Upper lobe of left lung (tissue), 6 donors: ENCODE measurements at regions not wholly inside any gene's neighbourhood (a gene's known extent, or its start where the extent isn't known, plus 50 kb on each side); places are given as distances from the start of the nearest gene placed in this dataset.
"Not testable (repeated sequence)": the region's sequence is repeated elsewhere in the genome, so short reads cannot be mapped to it uniquely, and the experiment has no call there.

Source experiments
- ATAC-seq, 2 donors: fragments of 200-7000 bp; cut with Tn5 transposase; one replicate each; pipeline ENCODE4 v1.9.1; 2022; ENCODE audit warnings: mild to moderate bottlenecking in 2 of 2, moderate library complexity in 2 of 2; ENCODE audit not compliant: low FRiP score in 2 of 2
- DNase-seq, 2 donors: peaks; one replicate each; pipeline ENCODE4 v3.0.0-alpha.2; 2019 to 2020
- H3K27ac ChIP-seq, 4 donors: fragments of 200-600 bp; sonication (generic); one replicate each; pipeline ENCODE4 v1.5.1; 2016 to 2019
- H3K27me3 ChIP-seq, 4 donors: fragments of 200-600 bp; sonication (generic); one replicate each; pipeline ENCODE4 v1.5.1; 2017 to 2019
- H3K36me3 ChIP-seq, 4 donors: fragments of 200-600 bp; sonication (generic); one replicate each; pipeline ENCODE4 v1.5.1; 2016 to 2019
- H3K4me1 ChIP-seq, 4 donors: fragments of 200-600 bp; sonication (generic); one replicate each; pipeline ENCODE4 v1.5.1; 2018 to 2019
- H3K4me3 ChIP-seq, 4 donors: fragments of 200-600 bp; sonication (generic); one replicate each; pipeline ENCODE4 v1.5.1; 2017 to 2019; ENCODE audit warnings: mild to moderate bottlenecking in 2 of 4, moderate library complexity in 1 of 4
- H3K9me3 ChIP-seq, 4 donors: fragments of 200-600 bp; sonication (generic); one replicate each; pipeline ENCODE4 v1.5.1; 2018 to 2019
- EP300 ChIP-seq, 4 donors: sonication (generic); formaldehyde crosslinking; IDR thresholded peaks; one replicate each; pipeline ENCODE4 v1.5.1; 2017; ENCODE audit warnings: antibody characterized with exemption in 4 of 4, control low read depth in 2 of 4
- POLR2A ChIP-seq, 4 donors: fragments of 450-650 bp; IDR thresholded peaks; one replicate each; pipeline ENCODE4 v1.5.1; 2016 to 2017; ENCODE audit warnings: antibody characterized with exemption in 4 of 4, mild to moderate bottlenecking in 2 of 4
- POLR2AphosphoS5 ChIP-seq, 2 donors: sonication (generic); formaldehyde crosslinking; IDR thresholded peaks; one replicate each; pipeline ENCODE4 v1.5.1; 2017; ENCODE audit warnings: antibody characterized with exemption in 2 of 2
- WGBS, 2 donors: methylation state at CpG; one replicate each; pipeline ENCODE4 v1.1.5; 2017 to 2018; 5-methylcytosine and 5-hydroxymethylcytosine counted together
- TF ChIP-seq, protein P1 (sequence below), 6 experiments: fragments of 450-650 bp in 4 of 6; fragments of 200-600 bp in 2 of 6; sonication (generic) in 2 of 6; IDR thresholded peaks; one replicate each; pipeline ENCODE4 v1.5.1; 2016 to 2019; ENCODE audit warnings: antibody characterized with exemption in 6 of 6
- donor health status: DM: no; HTN: no; CAD: no; lungs with moderate emphysema.
- donor health status: DM: no; HTN: yes; CAD: no; lungs with severe emphysema.

DNA sequence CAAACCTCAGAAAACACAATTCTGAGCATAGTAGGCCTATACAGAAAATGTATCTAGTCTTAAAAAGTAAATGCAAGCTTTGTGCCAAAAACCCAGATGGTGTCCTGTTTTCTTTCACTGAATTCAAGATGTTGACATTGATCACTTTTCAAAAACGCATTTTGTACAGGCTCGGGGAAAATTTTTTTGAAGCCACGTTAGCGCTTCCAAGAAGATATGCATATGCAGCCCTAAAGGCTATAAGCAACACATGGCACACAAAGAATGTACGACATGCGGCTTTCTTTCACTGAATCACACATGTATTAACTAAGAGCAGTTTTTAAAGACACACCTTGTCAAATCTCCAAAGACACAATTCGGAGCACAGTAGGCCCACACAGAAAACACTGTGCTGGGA is 115.4 kb downstream of the MRPL57 start:
- 87 to 89% methylated on average over 7 of the region's 7 CpGs for WGBS, 2 donors

DNA sequence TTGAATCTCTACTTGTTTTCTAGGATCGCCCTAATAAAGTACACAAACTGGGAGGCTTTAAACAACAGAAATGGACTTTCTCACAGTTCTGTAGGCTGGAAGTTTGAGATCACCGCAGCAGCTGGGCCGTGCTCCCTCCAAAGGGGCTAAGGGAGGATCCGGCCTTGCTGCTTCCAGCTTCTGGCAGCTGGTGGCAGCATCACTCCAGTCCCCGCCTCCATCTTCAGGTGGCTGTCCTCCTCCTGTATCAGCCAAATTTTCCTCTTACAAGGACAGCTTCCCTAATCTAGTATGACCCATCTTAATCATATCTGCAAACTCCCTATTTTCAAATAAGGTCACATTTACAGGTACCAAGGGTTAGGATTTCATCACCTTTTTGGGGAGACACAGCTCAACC is 120.5 kb downstream of the MRPL57 start:
- WGBS, 2 donors = 22 to 29% methylated on average over 5 of the region's 5 CpGs
- TF ChIP-seq, protein P1, sequence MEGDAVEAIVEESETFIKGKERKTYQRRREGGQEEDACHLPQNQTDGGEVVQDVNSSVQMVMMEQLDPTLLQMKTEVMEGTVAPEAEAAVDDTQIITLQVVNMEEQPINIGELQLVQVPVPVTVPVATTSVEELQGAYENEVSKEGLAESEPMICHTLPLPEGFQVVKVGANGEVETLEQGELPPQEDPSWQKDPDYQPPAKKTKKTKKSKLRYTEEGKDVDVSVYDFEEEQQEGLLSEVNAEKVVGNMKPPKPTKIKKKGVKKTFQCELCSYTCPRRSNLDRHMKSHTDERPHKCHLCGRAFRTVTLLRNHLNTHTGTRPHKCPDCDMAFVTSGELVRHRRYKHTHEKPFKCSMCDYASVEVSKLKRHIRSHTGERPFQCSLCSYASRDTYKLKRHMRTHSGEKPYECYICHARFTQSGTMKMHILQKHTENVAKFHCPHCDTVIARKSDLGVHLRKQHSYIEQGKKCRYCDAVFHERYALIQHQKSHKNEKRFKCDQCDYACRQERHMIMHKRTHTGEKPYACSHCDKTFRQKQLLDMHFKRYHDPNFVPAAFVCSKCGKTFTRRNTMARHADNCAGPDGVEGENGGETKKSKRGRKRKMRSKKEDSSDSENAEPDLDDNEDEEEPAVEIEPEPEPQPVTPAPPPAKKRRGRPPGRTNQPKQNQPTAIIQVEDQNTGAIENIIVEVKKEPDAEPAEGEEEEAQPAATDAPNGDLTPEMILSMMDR (IDR thresholded peaks at IDR 0.05) = peak in 3 of 6 experiments; percentile 26 to 64 (median 44)
- DNase-seq = peak in 1 of 2 donors; percentile 58
- not testable (repeated sequence) for H3K9me3 ChIP-seq, H3K36me3 ChIP-seq, H3K27me3 ChIP-seq, H3K4me3 ChIP-seq
- H3K4me1 ChIP-seq = peaks cover 13 to 24% (median 19%) of the 10 kb centered on the region in 4 donors
- peak; percentile 55 to 65 for ATAC-seq
- peak overlapping the region in 3 of 4 donors; percentile 67 to 77 (median 76) for H3K27ac ChIP-seq

More for the DNA sequence above, 115.4 kb downstream of the MRPL57 start:
- DNase-seq (no peak), ATAC-seq (no peak)
- Histone ChIP-seq H3K36me3 (no peaks in the 10 kb centered on the region), H3K27ac (no peak overlapping the region), H3K4me1 (peaks cover 0 to 3% (median 2%) of the 10 kb centered on the region in 4 donors), H3K4me3 (no peak overlapping the region), H3K9me3 (no peaks in the 10 kb centered on the region), H3K27me3 (no peaks in the 10 kb centered on the region)
- TF ChIP-seq, protein P1 (IDR thresholded peaks at IDR 0.05) = no peak
- TF ChIP-seq POLR2A (IDR thresholded peaks at IDR 0.05) (no peak), POLR2AphosphoS5 (IDR thresholded peaks at IDR 0.05) (no peak), EP300 (IDR thresholded peaks at IDR 0.05) (no peak)

DNA sequence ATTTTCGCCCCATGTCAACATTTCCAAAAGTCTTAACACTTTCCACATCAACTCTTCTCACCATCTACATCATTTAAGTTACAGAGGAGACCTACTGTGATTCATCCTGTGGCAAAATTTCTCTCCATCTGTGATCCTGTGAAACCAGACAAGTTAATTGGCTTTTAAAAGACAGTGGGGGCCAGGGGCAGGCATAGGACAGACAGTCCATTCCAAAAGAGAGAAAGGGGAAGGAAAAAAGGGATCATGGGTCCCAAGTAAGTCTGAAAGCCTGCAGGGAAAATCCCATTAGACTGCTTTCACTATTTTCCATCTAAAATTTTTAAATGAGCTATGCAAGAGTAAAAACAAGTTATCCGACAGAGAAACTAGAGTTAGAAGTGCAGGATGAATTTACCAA is 121.0 kb downstream of the MRPL57 start:
- Histone ChIP-seq H3K27me3 (no peaks in the 10 kb centered on the region), H3K36me3 (no peaks in the 10 kb centered on the region), H3K27ac (peak overlapping the region; percentile 67 to 77 (median 74)), H3K4me3 (peak overlapping the region in 3 of 4 donors; percentile 76 to 100 (median 90)), H3K4me1 (peaks cover 13 to 24% (median 19%) of the 10 kb centered on the region in 4 donors), H3K9me3 (no peaks in the 10 kb centered on the region)
- DNase-seq (no peak), ATAC-seq (no peak)
- TF ChIP-seq EP300 (IDR thresholded peaks at IDR 0.05) = no peak
- TF ChIP-seq, protein P1 (IDR thresholded peaks at IDR 0.05) = no peak
- no peak for TF ChIP-seq POLR2AphosphoS5 (IDR thresholded peaks at IDR 0.05)
- TF ChIP-seq POLR2A (IDR thresholded peaks at IDR 0.05) = no peak
- WGBS, 2 donors = 74% methylated on average over 2 of the region's 2 CpGs

DNA sequence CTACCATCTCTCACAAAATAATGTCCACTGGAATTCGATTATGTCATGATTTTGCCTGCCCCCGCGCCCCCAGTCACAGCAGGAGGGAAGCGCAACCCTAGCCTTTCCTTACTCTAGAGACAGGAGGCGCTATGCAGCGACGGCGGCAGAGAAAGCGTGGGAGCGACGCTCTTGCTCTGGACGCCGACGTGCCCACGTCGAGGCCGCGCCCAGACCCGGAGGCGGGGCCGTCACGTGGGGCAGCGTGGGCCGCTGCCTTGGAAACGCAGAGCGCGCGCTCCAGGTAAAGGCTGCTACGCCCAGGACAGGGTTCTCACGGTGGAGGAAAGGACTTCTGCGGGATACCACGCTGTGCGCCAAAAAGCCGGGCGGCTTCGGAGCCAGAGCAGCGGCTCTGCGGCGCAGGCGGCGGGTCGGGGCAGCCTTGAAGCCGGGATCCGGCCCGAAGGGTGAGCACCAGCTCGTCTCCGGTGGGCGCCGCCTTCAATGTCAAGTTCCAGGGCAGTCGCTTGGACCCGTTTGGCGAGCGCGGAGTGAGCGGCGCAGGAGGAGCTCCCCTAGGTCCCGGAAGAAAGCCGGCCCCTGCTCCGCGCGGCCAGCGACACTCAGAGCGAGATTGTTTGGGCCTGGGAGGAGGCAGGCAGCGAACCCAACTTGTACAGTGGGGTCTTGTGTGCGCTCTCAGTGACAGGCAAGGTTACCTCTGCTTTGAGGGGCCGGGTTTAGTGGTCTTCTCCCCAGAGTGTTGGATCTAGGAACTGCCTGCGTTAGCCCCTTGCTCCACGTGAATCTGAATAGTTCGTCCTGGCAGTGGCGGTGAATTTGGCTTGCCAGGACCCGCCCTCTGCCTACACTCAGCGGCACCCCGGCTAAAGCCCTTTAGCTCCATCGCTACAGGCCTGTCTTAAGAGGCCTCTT is 121.7 kb downstream of the MRPL57 start:
- 0 to 1% methylated on average over 11 to 51 of the region's 74 CpGs for WGBS, 2 donors
- Histone ChIP-seq H3K9me3 (no peaks in the 10 kb centered on the region), H3K27ac (peak overlapping the region; percentile 67 to 77 (median 74))

More for the DNA sequence above, 121.7 kb downstream of the MRPL57 start:
- TF ChIP-seq POLR2A (IDR thresholded peaks at IDR 0.05) = peak in 2 of 4 donors; percentile 35 to 61
- peak; percentile 49 to 86 for TF ChIP-seq POLR2AphosphoS5 (IDR thresholded peaks at IDR 0.05)
- peak in 1 of 4 donors; percentile 23 for TF ChIP-seq EP300 (IDR thresholded peaks at IDR 0.05)
- TF ChIP-seq, protein P1 (IDR thresholded peaks at IDR 0.05) = peak; percentile 77 to 98 (median 93)
- Histone ChIP-seq H3K36me3 (peaks cover 0 to 3% (median 0%) of the 10 kb centered on the region in 4 donors), H3K27me3 (no peaks in the 10 kb centered on the region), H3K4me1 (peaks cover 13 to 24% (median 19%) of the 10 kb centered on the region in 4 donors), H3K4me3 (peak overlapping the region; percentile 76 to 100 (median 89))
- peak; percentile 99 to 100 for ATAC-seq
- DNase-seq = peak; percentile 90 to 97
